ENCODE measurements at regions not wholly inside any gene's neighbourhood (a gene's known extent, or its start where the extent isn't known, plus 50 kb on each side); places are given as distances from the start of the nearest gene placed in this dataset.

DNA sequence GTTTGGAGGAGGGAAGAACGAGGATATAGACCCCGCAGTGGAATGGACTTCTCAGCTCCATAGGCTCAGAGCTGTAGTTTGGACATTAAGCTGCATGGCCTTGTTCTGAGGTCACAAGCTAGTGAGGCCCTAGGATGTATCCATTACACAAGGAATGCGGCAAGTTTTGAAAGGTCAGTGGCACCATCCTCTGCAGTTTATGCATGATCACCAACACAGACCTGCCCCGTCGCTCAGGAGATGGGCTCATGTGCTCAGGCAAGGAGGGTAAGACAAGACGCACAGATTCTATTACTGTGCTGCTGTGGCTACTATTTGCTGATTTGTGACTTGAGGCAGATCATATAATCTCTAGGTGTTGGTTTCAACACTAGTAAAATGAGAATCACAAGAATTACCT, 110.9 kb downstream of the FAM161A start:
- TF ChIP-seq CTCF (IDR thresholded peaks at IDR 0.05; ENCODE audit: low read depth, low read length, missing control alignments): no peak

GRCh38 chr2:61737841-61738240, 116.0 kb downstream of the FAM161A start:
- H3K4me3 ChIP-seq (ENCODE audit: low read depth, low read length): no peak overlapping the region
- DNase-seq (ENCODE audit: low read depth): no peak
- TF ChIP-seq CTCF (IDR thresholded peaks at IDR 0.05; ENCODE audit: low read depth, low read length, missing control alignments): no peak
- in situ Hi-C loops (cut with HindIII; ENCODE audit: low sequenced_read_pairs): no loop called here

More for the DNA sequence above, 110.9 kb downstream of the FAM161A start:
- in situ Hi-C loops (cut with HindIII; ENCODE audit: low sequenced_read_pairs): no loop called here
- no peak overlapping the region for H3K4me3 ChIP-seq (ENCODE audit: low read depth, low read length)
- DNase-seq (ENCODE audit: low read depth): no peak

DNA sequence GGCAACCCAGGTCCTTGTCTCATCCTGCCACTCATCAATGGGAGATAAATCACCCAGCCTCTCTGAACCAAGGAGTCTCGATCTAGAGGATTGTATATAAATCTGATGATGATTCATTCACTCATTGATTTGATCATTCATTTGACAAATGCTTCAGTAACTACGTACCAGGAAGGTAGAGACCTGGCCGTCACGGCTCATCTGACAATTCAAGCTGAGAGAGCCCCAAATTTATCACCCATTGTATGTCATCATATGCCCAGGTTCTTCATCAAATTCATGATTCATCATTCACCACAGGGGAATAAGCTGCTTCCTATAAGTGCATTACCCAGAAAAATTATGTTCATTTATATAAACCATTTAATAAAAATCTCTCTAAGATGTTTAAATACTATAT, 116.9 kb downstream of the FAM161A start:
- in situ Hi-C loops (cut with HindIII; ENCODE audit: low sequenced_read_pairs): no loop called here

DNA sequence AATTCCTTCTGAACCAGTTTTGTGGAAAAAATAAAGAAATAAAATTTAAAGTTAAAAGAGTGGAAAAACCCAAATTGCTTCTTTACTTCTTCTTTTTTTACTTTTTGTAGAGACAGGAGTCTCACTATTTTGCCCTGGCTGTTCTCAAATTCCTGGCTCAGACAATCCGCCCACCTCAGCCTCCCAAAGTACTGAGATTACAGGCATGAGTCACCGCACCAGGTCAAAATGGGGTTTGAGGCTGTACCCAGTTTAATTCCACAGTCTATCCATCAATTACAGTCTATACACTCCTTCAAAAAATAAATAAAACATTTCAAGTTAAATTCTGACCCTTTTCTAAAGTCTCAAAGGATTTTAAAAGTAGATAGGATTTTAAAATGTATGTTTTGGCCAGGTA, 120.3 kb downstream of the FAM161A start:
- in situ Hi-C loops (cut with HindIII; ENCODE audit: low sequenced_read_pairs): no loop called here
- no peak for TF ChIP-seq CTCF (IDR thresholded peaks at IDR 0.05; ENCODE audit: low read depth, low read length, missing control alignments)
- H3K4me3 ChIP-seq (ENCODE audit: low read depth, low read length): no peak overlapping the region
- no peak for DNase-seq (ENCODE audit: low read depth)

More for the DNA sequence above, 116.9 kb downstream of the FAM161A start:
- no peak overlapping the region for H3K4me3 ChIP-seq (ENCODE audit: low read depth, low read length)
- TF ChIP-seq CTCF (IDR thresholded peaks at IDR 0.05; ENCODE audit: low read depth, low read length, missing control alignments): no peak
- DNase-seq (ENCODE audit: low read depth): no peak

GRCh38 chr2:61732787-61733186, 121.1 kb downstream of the FAM161A start:
- in situ Hi-C loops (cut with HindIII; ENCODE audit: low sequenced_read_pairs): no loop called here
- TF ChIP-seq CTCF (IDR thresholded peaks at IDR 0.05; ENCODE audit: low read depth, low read length, missing control alignments): no peak
- H3K4me3 ChIP-seq (ENCODE audit: low read depth, low read length): no peak overlapping the region
- no peak for DNase-seq (ENCODE audit: low read depth)

GRCh38 chr2:61727746-61728145, 126.1 kb downstream of the FAM161A start:
- in situ Hi-C loops (cut with HindIII; ENCODE audit: low sequenced_read_pairs): no loop called here
- DNase-seq (ENCODE audit: low read depth): no peak
- TF ChIP-seq CTCF (IDR thresholded peaks at IDR 0.05; ENCODE audit: low read depth, low read length, missing control alignments): no peak
- no peak overlapping the region for H3K4me3 ChIP-seq (ENCODE audit: low read depth, low read length)

Measured in astrocyte of the cerebellum (primary cell).